ENCODE measurements at regions not wholly inside any gene's neighbourhood (a gene's known extent, or its start where the extent isn't known, plus 50 kb on each side); places are given as distances from the start of the nearest gene placed in this dataset.
"Not testable (repeated sequence)": the region's sequence is repeated elsewhere in the genome, so short reads cannot be mapped to it uniquely, and the experiment has no call there.

- no peak for DNase-seq (ENCODE audit: low read depth in 1 of 2, low spot score in 1 of 2)
Observed at GRCh38 chr11:122604621-122605020, 50.9 kb upstream of the UBASH3B start.

GRCh38 chr11:122601141-122602125 is 54.1 kb upstream of the UBASH3B start:
- DNase-seq (ENCODE audit: low read depth in 1 of 2, low spot score in 1 of 2): no peak

- DNase-seq (ENCODE audit: low read depth in 1 of 2, low spot score in 1 of 2): no peak
Observed at GRCh38 chr11:122600290-122600689, 55.2 kb upstream of the UBASH3B start.

GRCh38 chr11:122599434-122599833 is 56.1 kb upstream of the UBASH3B start:
- no peak for DNase-seq (ENCODE audit: low read depth in 1 of 2, low spot score in 1 of 2)

- DNase-seq (ENCODE audit: low read depth in 1 of 2, low spot score in 1 of 2): no peak
Observed at GRCh38 chr11:122598971-122599370, 56.6 kb upstream of the UBASH3B start.

GRCh38 chr11:122597511-122597910 is 58.0 kb upstream of the UBASH3B start:
- DNase-seq (ENCODE audit: low read depth in 1 of 2, low spot score in 1 of 2): no peak

- no peak for DNase-seq (ENCODE audit: low read depth in 1 of 2, low spot score in 1 of 2)
Observed at GRCh38 chr11:122594986-122595645, 60.4 kb upstream of the UBASH3B start.

GRCh38 chr11:122593473-122594420 is 61.8 kb upstream of the UBASH3B start:
- DNase-seq (ENCODE audit: low read depth in 1 of 2, low spot score in 1 of 2): no peak

GRCh38 chr11:122592641-122593040 is 62.9 kb upstream of the UBASH3B start:
- DNase-seq (ENCODE audit: low read depth in 1 of 2, low spot score in 1 of 2): no peak

- DNase-seq (ENCODE audit: low read depth in 1 of 2, low spot score in 1 of 2): no peak
Observed at GRCh38 chr11:122584670-122585069, 70.9 kb upstream of the UBASH3B start.

GRCh38 chr11:122580071-122580470 is 75.5 kb upstream of the UBASH3B start:
- DNase-seq (ENCODE audit: low read depth in 1 of 2, low spot score in 1 of 2): not testable (repeated sequence)

- DNase-seq (ENCODE audit: low read depth in 1 of 2, low spot score in 1 of 2): no peak
Observed at GRCh38 chr11:122578171-122578825, 77.2 kb upstream of the UBASH3B start.

GRCh38 chr11:122572592-122572991 is 82.9 kb upstream of the UBASH3B start:
- DNase-seq (ENCODE audit: low read depth in 1 of 2, low spot score in 1 of 2): no peak

GRCh38 chr11:122563761-122564160 is 91.8 kb upstream of the UBASH3B start:
- DNase-seq (ENCODE audit: low read depth in 1 of 2, low spot score in 1 of 2): no peak

GRCh38 chr11:122559734-122560382 is 95.7 kb upstream of the UBASH3B start:
- DNase-seq (ENCODE audit: low read depth in 1 of 2, low spot score in 1 of 2): no peak

GRCh38 chr11:122559218-122559617 is 96.3 kb upstream of the UBASH3B start:
- not testable (repeated sequence) for DNase-seq (ENCODE audit: low read depth in 1 of 2, low spot score in 1 of 2)

GRCh38 chr11:122557163-122557562 is 98.4 kb upstream of the UBASH3B start:
- DNase-seq (ENCODE audit: low read depth in 1 of 2, low spot score in 1 of 2): not testable (repeated sequence)

- no peak for DNase-seq (ENCODE audit: low read depth in 1 of 2, low spot score in 1 of 2)
Observed at GRCh38 chr11:122556605-122557004, 98.9 kb upstream of the UBASH3B start.

GRCh38 chr11:122538060-122538459 is 117.5 kb upstream of the UBASH3B start:
- DNase-seq (ENCODE audit: low read depth in 1 of 2, low spot score in 1 of 2): no peak

GRCh38 chr11:122524898-122525297 is 130.6 kb upstream of the UBASH3B start:
- DNase-seq (ENCODE audit: low read depth in 1 of 2, low spot score in 1 of 2): no peak

All from activated CD4-positive, alpha-beta T cell treated with anti-CD3 and anti-CD28 coated beads, Interleukin-2, amount 50 U/mL, for 24 hours (primary cell).